ENCODE measurements at regions not wholly inside any gene's neighbourhood (a gene's known extent, or its start where the extent isn't known, plus 50 kb on each side); places are given as distances from the start of the nearest gene placed in this dataset.
"Not testable (repeated sequence)": the region's sequence is repeated elsewhere in the genome, so short reads cannot be mapped to it uniquely, and the experiment has no call there.

GRCh38 chr2:72021371-72021770 lies 126.3 kb downstream of the CYP26B1 start:
- H3K27me3 ChIP-seq (ENCODE audit: insufficient read depth, low read depth, low read length); H3K9me2 ChIP-seq (ENCODE audit: insufficient read depth, low read length); H3F3A ChIP-seq (ENCODE audit: insufficient read depth, low read length, poor library complexity, severe bottlenecking); H3K9ac ChIP-seq (ENCODE audit: low read length); H3K36me3 ChIP-seq (ENCODE audit: insufficient read depth, low read length); H3K4me3 ChIP-seq (ENCODE audit: low read length); H3K4me2 ChIP-seq (ENCODE audit: low read length); H3K9me3 ChIP-seq (ENCODE audit: low read length); H3K27ac ChIP-seq (ENCODE audit: low read length); H3K79me2 ChIP-seq (replicated peaks; ENCODE audit: insufficient read depth, low read length); H2AFZ ChIP-seq (ENCODE audit: low read depth, low read length); H4K20me1 ChIP-seq (ENCODE audit: insufficient read depth): not testable (repeated sequence)

DNA sequence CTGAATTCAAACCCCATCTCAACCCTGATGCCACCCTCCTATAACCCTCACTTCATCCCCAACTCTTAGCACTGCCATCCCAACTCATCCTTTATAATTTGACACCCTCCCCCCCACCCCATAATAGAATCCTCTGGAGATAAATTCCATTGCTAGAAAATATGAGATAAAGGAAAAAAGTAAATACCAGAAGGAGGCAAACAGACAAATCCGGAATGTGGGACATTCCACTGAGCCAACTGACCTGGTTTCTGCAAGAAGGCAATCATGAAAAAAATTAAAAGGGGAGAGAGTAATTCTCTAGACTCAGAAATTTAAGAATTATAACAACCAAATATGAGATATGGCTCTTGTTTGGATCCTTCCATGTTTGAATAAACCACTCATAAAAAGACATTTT lies 132.4 kb downstream of the CYP26B1 start:
- no peak overlapping the region for H3K4me3 ChIP-seq (ENCODE audit: low read length)
- H3K27ac ChIP-seq (ENCODE audit: low read length) = no peak overlapping the region
- H3K36me3 ChIP-seq (ENCODE audit: insufficient read depth, low read length) = no peaks in the 10 kb centered on the region
- no peak overlapping the region for H3K9ac ChIP-seq (ENCODE audit: low read length)
- H2AFZ ChIP-seq (ENCODE audit: low read depth, low read length) = no peak overlapping the region
- no peak overlapping the region for H3K4me2 ChIP-seq (ENCODE audit: low read length)
- no peaks in the 10 kb centered on the region for H4K20me1 ChIP-seq (ENCODE audit: insufficient read depth)
- TF ChIP-seq EP300 (conservative IDR thresholded peaks at IDR 0.05; ENCODE audit: poor library complexity, severe bottlenecking) = no peak
- no peak for TF ChIP-seq RAD21 (conservative IDR thresholded peaks at IDR 0.05)
- TF ChIP-seq POLR2AphosphoS5 (IDR thresholded peaks at IDR 0.05) = no peak
- no peak for TF ChIP-seq MXI1 (conservative IDR thresholded peaks at IDR 0.05; ENCODE audit: poor library complexity, severe bottlenecking)
- TF ChIP-seq, protein P1, sequence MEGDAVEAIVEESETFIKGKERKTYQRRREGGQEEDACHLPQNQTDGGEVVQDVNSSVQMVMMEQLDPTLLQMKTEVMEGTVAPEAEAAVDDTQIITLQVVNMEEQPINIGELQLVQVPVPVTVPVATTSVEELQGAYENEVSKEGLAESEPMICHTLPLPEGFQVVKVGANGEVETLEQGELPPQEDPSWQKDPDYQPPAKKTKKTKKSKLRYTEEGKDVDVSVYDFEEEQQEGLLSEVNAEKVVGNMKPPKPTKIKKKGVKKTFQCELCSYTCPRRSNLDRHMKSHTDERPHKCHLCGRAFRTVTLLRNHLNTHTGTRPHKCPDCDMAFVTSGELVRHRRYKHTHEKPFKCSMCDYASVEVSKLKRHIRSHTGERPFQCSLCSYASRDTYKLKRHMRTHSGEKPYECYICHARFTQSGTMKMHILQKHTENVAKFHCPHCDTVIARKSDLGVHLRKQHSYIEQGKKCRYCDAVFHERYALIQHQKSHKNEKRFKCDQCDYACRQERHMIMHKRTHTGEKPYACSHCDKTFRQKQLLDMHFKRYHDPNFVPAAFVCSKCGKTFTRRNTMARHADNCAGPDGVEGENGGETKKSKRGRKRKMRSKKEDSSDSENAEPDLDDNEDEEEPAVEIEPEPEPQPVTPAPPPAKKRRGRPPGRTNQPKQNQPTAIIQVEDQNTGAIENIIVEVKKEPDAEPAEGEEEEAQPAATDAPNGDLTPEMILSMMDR (IDR thresholded peaks at IDR 0.05; ENCODE audit: poor library complexity, severe bottlenecking) = no peak
- no peak for TF ChIP-seq SMC3 (conservative IDR thresholded peaks at IDR 0.05; ENCODE audit: poor library complexity)
- TF ChIP-seq TAF1 (IDR thresholded peaks at IDR 0.05; ENCODE audit: low read depth) = no peak
- TF ChIP-seq EZH2 (IDR thresholded peaks at IDR 0.05; ENCODE audit: borderline replicate concordance, insufficient read depth, low read length, poor library complexity, severe bottlenecking) = no peak
- no peak for TF ChIP-seq REST (IDR thresholded peaks at IDR 0.05; ENCODE audit: borderline replicate concordance)
- H3K79me2 ChIP-seq (replicated peaks; ENCODE audit: insufficient read depth, low read length) = no peaks in the 10 kb centered on the region
- no peaks in the 10 kb centered on the region for H3F3A ChIP-seq (ENCODE audit: insufficient read depth, low read length, poor library complexity, severe bottlenecking)
- no peaks in the 10 kb centered on the region for H3K27me3 ChIP-seq (ENCODE audit: insufficient read depth, low read depth, low read length)
- H3K9me2 ChIP-seq (ENCODE audit: insufficient read depth, low read length) = no peaks in the 10 kb centered on the region
- no peaks in the 10 kb centered on the region for H3K9me3 ChIP-seq (ENCODE audit: low read length)

DNA sequence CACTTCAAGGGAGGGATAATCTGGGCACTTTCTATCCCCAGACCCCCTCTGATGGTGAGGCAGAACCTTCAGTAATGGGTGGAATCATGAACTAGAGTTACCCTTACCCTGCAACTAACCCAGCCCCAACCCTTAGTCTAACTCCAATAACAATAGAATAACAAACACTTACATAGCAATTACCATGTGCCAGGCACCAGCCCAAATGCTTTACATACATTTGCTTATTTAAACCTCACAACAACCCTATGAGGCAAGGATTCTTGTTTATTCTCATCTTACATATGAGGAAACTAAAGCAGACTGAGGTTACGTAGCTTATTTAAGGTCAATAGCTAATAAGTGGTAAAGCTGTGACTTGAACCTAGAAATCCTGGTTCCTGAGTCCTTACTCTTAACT lies 132.8 kb downstream of the CYP26B1 start:
- Histone ChIP-seq H3K79me2 (replicated peaks; ENCODE audit: insufficient read depth, low read length) (no peaks in the 10 kb centered on the region), H3K4me3 (ENCODE audit: low read length) (no peak overlapping the region), H3K36me3 (ENCODE audit: insufficient read depth, low read length) (no peaks in the 10 kb centered on the region), H3F3A (ENCODE audit: insufficient read depth, low read length, poor library complexity, severe bottlenecking) (no peaks in the 10 kb centered on the region), H2AFZ (ENCODE audit: low read depth, low read length) (no peak overlapping the region), H3K27ac (ENCODE audit: low read length) (no peak overlapping the region), H3K9ac (ENCODE audit: low read length) (no peak overlapping the region), H3K4me2 (ENCODE audit: low read length) (no peak overlapping the region), H4K20me1 (ENCODE audit: insufficient read depth) (no peaks in the 10 kb centered on the region), H3K27me3 (ENCODE audit: insufficient read depth, low read depth, low read length) (no peaks in the 10 kb centered on the region), H3K9me2 (ENCODE audit: insufficient read depth, low read length) (no peaks in the 10 kb centered on the region), H3K9me3 (ENCODE audit: low read length) (no peaks in the 10 kb centered on the region)
- TF ChIP-seq SMC3 (conservative IDR thresholded peaks at IDR 0.05; ENCODE audit: poor library complexity) = no peak

Data from neural cell (in vitro differentiated cells).